ENCODE measurements at regions not wholly inside any gene's neighbourhood (a gene's known extent, or its start where the extent isn't known, plus 50 kb on each side); places are given as distances from the start of the nearest gene placed in this dataset.
A peak's percentile ranks its signal among the peaks of the same experiment; 100 is the strongest.

GRCh38 chr4:86496094-86497080 lies 97.7 kb upstream of the PTPN13 start:
- no CpG with 5 or more reads among the region's 5 CpGs for WGBS (ENCODE audit: insufficient coverage)
- Histone ChIP-seq H3K27me3 (ENCODE audit: control insufficient read depth, insufficient read depth, low read length) (no peaks in the 10 kb centered on the region), H3K27ac (ENCODE audit: low read depth, low read length) (no peak overlapping the region), H3K4me1 (ENCODE audit: control insufficient read depth, insufficient read depth, low read length) (no peaks in the 10 kb centered on the region), H3K36me3 (ENCODE audit: control insufficient read depth, insufficient read depth, low read length) (no peaks in the 10 kb centered on the region), H3K4me3 (ENCODE audit: low read depth, low read length) (no peak overlapping the region), H3K9me3 (ENCODE audit: control insufficient read depth, insufficient read depth, low read length) (no peaks in the 10 kb centered on the region)
- DNase-seq (ENCODE audit: low read depth in 4 of 6, low spot score in 6 of 6): peak in 3 of 6 donors; percentile 62 to 89 (median 82)

- no peaks in the 10 kb centered on the region for H3K9me3 ChIP-seq (ENCODE audit: control insufficient read depth, insufficient read depth, low read length)
- H3K4me1 ChIP-seq (ENCODE audit: control insufficient read depth, insufficient read depth, low read length): no peaks in the 10 kb centered on the region
- peak in 2 of 6 donors; percentile 31 to 61 for DNase-seq (ENCODE audit: low read depth in 4 of 6, low spot score in 6 of 6)
- H3K36me3 ChIP-seq (ENCODE audit: control insufficient read depth, insufficient read depth, low read length): no peaks in the 10 kb centered on the region
- H3K27ac ChIP-seq (ENCODE audit: low read depth, low read length): no peak overlapping the region
- no peak overlapping the region for H3K4me3 ChIP-seq (ENCODE audit: low read depth, low read length)
- H3K27me3 ChIP-seq (ENCODE audit: control insufficient read depth, insufficient read depth, low read length): no peaks in the 10 kb centered on the region
- WGBS (ENCODE audit: insufficient coverage): 43% methylated on average over 2 of the region's 2 CpGs
Measured at GRCh38 chr4:86497131-86497530, 97.0 kb upstream of the PTPN13 start.

GRCh38 chr4:86497980-86498862 lies 95.9 kb upstream of the PTPN13 start:
- Histone ChIP-seq H3K27ac (ENCODE audit: low read depth, low read length) (no peak overlapping the region), H3K9me3 (ENCODE audit: control insufficient read depth, insufficient read depth, low read length) (no peaks in the 10 kb centered on the region), H3K27me3 (ENCODE audit: control insufficient read depth, insufficient read depth, low read length) (no peaks in the 10 kb centered on the region), H3K4me3 (ENCODE audit: low read depth, low read length) (no peak overlapping the region), H3K4me1 (ENCODE audit: control insufficient read depth, insufficient read depth, low read length) (no peaks in the 10 kb centered on the region), H3K36me3 (ENCODE audit: control insufficient read depth, insufficient read depth, low read length) (no peaks in the 10 kb centered on the region)
- 50% methylated on average over 1 of the region's 5 CpGs for WGBS (ENCODE audit: insufficient coverage)
- peak in 3 of 6 donors; percentile 64 to 93 (median 85) for DNase-seq (ENCODE audit: low read depth in 4 of 6, low spot score in 6 of 6)

GRCh38 chr4:86498863-86499166 lies 95.3 kb upstream of the PTPN13 start:
- no peaks in the 10 kb centered on the region for H3K27me3 ChIP-seq (ENCODE audit: control insufficient read depth, insufficient read depth, low read length)
- no peak overlapping the region for H3K4me3 ChIP-seq (ENCODE audit: low read depth, low read length)
- H3K36me3 ChIP-seq (ENCODE audit: control insufficient read depth, insufficient read depth, low read length): no peaks in the 10 kb centered on the region
- no peak for DNase-seq (ENCODE audit: low read depth in 4 of 6, low spot score in 6 of 6)
- no peaks in the 10 kb centered on the region for H3K4me1 ChIP-seq (ENCODE audit: control insufficient read depth, insufficient read depth, low read length)
- no peaks in the 10 kb centered on the region for H3K9me3 ChIP-seq (ENCODE audit: control insufficient read depth, insufficient read depth, low read length)
- no peak overlapping the region for H3K27ac ChIP-seq (ENCODE audit: low read depth, low read length)
- no CpG with 5 or more reads among the region's 1 CpG for WGBS (ENCODE audit: insufficient coverage)

- Histone ChIP-seq H3K36me3 (ENCODE audit: control insufficient read depth, insufficient read depth, low read length) (no peaks in the 10 kb centered on the region), H3K4me3 (ENCODE audit: low read depth, low read length) (no peak overlapping the region), H3K4me1 (ENCODE audit: control insufficient read depth, insufficient read depth, low read length) (no peaks in the 10 kb centered on the region), H3K27me3 (ENCODE audit: control insufficient read depth, insufficient read depth, low read length) (no peaks in the 10 kb centered on the region), H3K9me3 (ENCODE audit: control insufficient read depth, insufficient read depth, low read length) (no peaks in the 10 kb centered on the region), H3K27ac (ENCODE audit: low read depth, low read length) (no peak overlapping the region)
- peak in 1 of 6 donors; percentile 70 for DNase-seq (ENCODE audit: low read depth in 4 of 6, low spot score in 6 of 6)
Measured at GRCh38 chr4:86500527-86500926, 93.6 kb upstream of the PTPN13 start.

- no peaks in the 10 kb centered on the region for H3K4me1 ChIP-seq (ENCODE audit: control insufficient read depth, insufficient read depth, low read length)
- WGBS (ENCODE audit: insufficient coverage): no CpG with 5 or more reads among the region's 2 CpGs
- no peak overlapping the region for H3K27ac ChIP-seq (ENCODE audit: low read depth, low read length)
- no peaks in the 10 kb centered on the region for H3K36me3 ChIP-seq (ENCODE audit: control insufficient read depth, insufficient read depth, low read length)
- DNase-seq (ENCODE audit: low read depth in 4 of 6, low spot score in 6 of 6): no peak
- H3K27me3 ChIP-seq (ENCODE audit: control insufficient read depth, insufficient read depth, low read length): no peaks in the 10 kb centered on the region
- H3K9me3 ChIP-seq (ENCODE audit: control insufficient read depth, insufficient read depth, low read length): no peaks in the 10 kb centered on the region
- no peak overlapping the region for H3K4me3 ChIP-seq (ENCODE audit: low read depth, low read length)
Measured at GRCh38 chr4:86502081-86502480, 92.0 kb upstream of the PTPN13 start.

GRCh38 chr4:86506591-86506990 lies 87.5 kb upstream of the PTPN13 start:
- Histone ChIP-seq H3K27me3 (ENCODE audit: control insufficient read depth, insufficient read depth, low read length) (no peaks in the 10 kb centered on the region), H3K27ac (ENCODE audit: low read depth, low read length) (no peak overlapping the region)
- WGBS (ENCODE audit: insufficient coverage): no CpG with 5 or more reads among the region's 1 CpG

GRCh38 chr4:86508436-86508835 lies 85.7 kb upstream of the PTPN13 start:
- H3K27ac ChIP-seq (ENCODE audit: low read depth, low read length): no peak overlapping the region
- no peaks in the 10 kb centered on the region for H3K4me1 ChIP-seq (ENCODE audit: control insufficient read depth, insufficient read depth, low read length)
- no peaks in the 10 kb centered on the region for H3K9me3 ChIP-seq (ENCODE audit: control insufficient read depth, insufficient read depth, low read length)
- WGBS (ENCODE audit: insufficient coverage): 40% methylated on average over 3 of the region's 3 CpGs
- H3K27me3 ChIP-seq (ENCODE audit: control insufficient read depth, insufficient read depth, low read length): no peaks in the 10 kb centered on the region
- no peak overlapping the region for H3K4me3 ChIP-seq (ENCODE audit: low read depth, low read length)
- peak in 1 of 6 donors; percentile 37 for DNase-seq (ENCODE audit: low read depth in 4 of 6, low spot score in 6 of 6)
- H3K36me3 ChIP-seq (ENCODE audit: control insufficient read depth, insufficient read depth, low read length): no peaks in the 10 kb centered on the region

More at GRCh38 chr4:86506591-86506990, 87.5 kb upstream of the PTPN13 start:
- no peak for DNase-seq (ENCODE audit: low read depth in 4 of 6, low spot score in 6 of 6)
- H3K9me3 ChIP-seq (ENCODE audit: control insufficient read depth, insufficient read depth, low read length): no peaks in the 10 kb centered on the region
- no peaks in the 10 kb centered on the region for H3K36me3 ChIP-seq (ENCODE audit: control insufficient read depth, insufficient read depth, low read length)
- H3K4me1 ChIP-seq (ENCODE audit: control insufficient read depth, insufficient read depth, low read length): no peaks in the 10 kb centered on the region
- H3K4me3 ChIP-seq (ENCODE audit: low read depth, low read length): no peak overlapping the region

GRCh38 chr4:86511590-86511989 lies 82.5 kb upstream of the PTPN13 start:
- peaks cover 1% of the 10 kb centered on the region for H3K9me3 ChIP-seq (ENCODE audit: control insufficient read depth, insufficient read depth, low read length)
- WGBS (ENCODE audit: insufficient coverage): 100% methylated on average over 2 of the region's 2 CpGs
- no peak overlapping the region for H3K27ac ChIP-seq (ENCODE audit: low read depth, low read length)
- DNase-seq (ENCODE audit: low read depth in 4 of 6, low spot score in 6 of 6): no peak
- no peaks in the 10 kb centered on the region for H3K36me3 ChIP-seq (ENCODE audit: control insufficient read depth, insufficient read depth, low read length)
- H3K27me3 ChIP-seq (ENCODE audit: control insufficient read depth, insufficient read depth, low read length): no peaks in the 10 kb centered on the region
- no peak overlapping the region for H3K4me3 ChIP-seq (ENCODE audit: low read depth, low read length)
- no peaks in the 10 kb centered on the region for H3K4me1 ChIP-seq (ENCODE audit: control insufficient read depth, insufficient read depth, low read length)

Data from spinal cord (tissue), 9 donors.